ENCODE measurements at regions not wholly inside any gene's neighbourhood (a gene's known extent, or its start where the extent isn't known, plus 50 kb on each side); places are given as distances from the start of the nearest gene placed in this dataset.
A peak's percentile ranks its signal among the peaks of the same experiment; 100 is the strongest.

- no peak for DNase-seq
Measured at GRCh38 chr3:194982472-194982871, 288.5 kb downstream of the XXYLT1 start.

- DNase-seq: no peak
Measured at GRCh38 chr3:194983121-194983520, 287.8 kb downstream of the XXYLT1 start.

- DNase-seq: no peak
Measured at GRCh38 chr3:194983620-194984019, 287.3 kb downstream of the XXYLT1 start.

GRCh38 chr3:194984066-194984465 lies 286.9 kb downstream of the XXYLT1 start:
- no peak for DNase-seq

GRCh38 chr3:194984622-194985021 lies 286.3 kb downstream of the XXYLT1 start:
- no peak for DNase-seq

- DNase-seq: no peak
Measured at GRCh38 chr3:194985031-194985578, 285.9 kb downstream of the XXYLT1 start.

GRCh38 chr3:194986208-194987043 lies 284.5 kb downstream of the XXYLT1 start:
- no peak for DNase-seq

GRCh38 chr3:194987571-194988494 lies 283.1 kb downstream of the XXYLT1 start:
- DNase-seq: no peak

- DNase-seq: no peak
Measured at GRCh38 chr3:194988495-194989165, 282.3 kb downstream of the XXYLT1 start.

- no peak for DNase-seq
Measured at GRCh38 chr3:194989241-194989640, 281.7 kb downstream of the XXYLT1 start.

GRCh38 chr3:194990454-194991337 lies 280.3 kb downstream of the XXYLT1 start:
- DNase-seq: no peak

GRCh38 chr3:194991338-194991654 lies 279.7 kb downstream of the XXYLT1 start:
- no peak for DNase-seq

- no peak for DNase-seq
Measured at GRCh38 chr3:194993896-194994295, 277.1 kb downstream of the XXYLT1 start.

- no peak for DNase-seq
Measured at GRCh38 chr3:194994551-194994981, 276.4 kb downstream of the XXYLT1 start.

GRCh38 chr3:194995334-194995733 lies 275.6 kb downstream of the XXYLT1 start:
- no peak for DNase-seq

GRCh38 chr3:194995922-194996321 lies 275.0 kb downstream of the XXYLT1 start:
- peak; percentile 9 for DNase-seq

GRCh38 chr3:194996746-194997145 lies 274.2 kb downstream of the XXYLT1 start:
- DNase-seq: peak; percentile 17

- DNase-seq: no peak
Measured at GRCh38 chr3:194998417-194998816, 272.5 kb downstream of the XXYLT1 start.

GRCh38 chr3:194998948-194999347 lies 272.0 kb downstream of the XXYLT1 start:
- no peak for DNase-seq

- no peak for DNase-seq
Measured at GRCh38 chr3:194999491-194999890, 271.5 kb downstream of the XXYLT1 start.

- peak; percentile 13 for DNase-seq
Measured at GRCh38 chr3:195001261-195001660, 269.7 kb downstream of the XXYLT1 start.

Measured in activated CD4-positive, CD25-positive, alpha-beta regulatory T cell treated with anti-CD3 and anti-CD28 coated beads, Interleukin-2, amount 50 U/mL, for 72 hours (primary cell).